Pancreas (tissue), 10 donors: ENCODE measurements at regions not wholly inside any gene's neighbourhood (a gene's known extent, or its start where the extent isn't known, plus 50 kb on each side); places are given as distances from the start of the nearest gene placed in this dataset.

Experiments used
- ATAC-seq, 4 donors: fragments of 200-7000 bp; cut with Tn5 transposase; one replicate each; pipeline versions ENCODE4 v1.8.0 to v1.9.1; 2020; ENCODE audit warnings: mild to moderate bottlenecking in 4 of 4, moderate library complexity in 4 of 4
- DNase-seq, 6 donors: peaks; one replicate each; pipeline ENCODE4 v3.0.0-alpha.2; 2020
- FAIRE-seq: peaks from 2 replicates; lab custom pipeline; 2012; peaks lifted over from hg19 to GRCh38; lab: Jason Lieb, UNC
- H3K27ac ChIP-seq, 4 donors: fragments of 200-600 bp; sonication (generic); 1 replicate in 3 of 4; 2 replicates in 1 of 4; pipeline versions ENCODE4 v1.5.0 to v1.8.0; 2020
- H3K27me3 ChIP-seq, 4 donors: fragments of 200-600 bp; one replicate each; pipeline ENCODE4 v1.8.0; 2021
- H3K36me3 ChIP-seq, 3 donors: fragments of 200-600 bp; sonication (generic) in 1 of 3; one replicate each; pipeline versions ENCODE4 v1.5.0 to v1.8.0; 2020 to 2021
- H3K4me1 ChIP-seq, 3 donors: fragments of 200-600 bp; one replicate each; pipeline ENCODE4 v1.8.0; 2021
- H3K4me3 ChIP-seq, 4 donors: fragments of 200-600 bp; sonication (generic) in 2 of 4; one replicate each; pipeline versions ENCODE4 v1.5.0 to v1.8.0; 2020 to 2021
- H3K9me3 ChIP-seq, 4 donors: fragments of 200-600 bp; one replicate each; pipeline ENCODE4 v1.8.0; 2021
- WGBS, 2 donors: extraction: QIAGEN DNeasy Blood & Tissue Kit; methylation state at CpG; one replicate each; pipeline ENCODE4 v1.1.7; 2013; 5-methylcytosine and 5-hydroxymethylcytosine counted together
- intact Hi-C, 3 donors: fragments of 100-400 bp; cut with DNase I; formaldehyde crosslinking; loops; one replicate each; pipeline versions ENCODE4 v1.11.1 to v1.14.2; 2022
- TF ChIP-seq, protein P1 (sequence below), 4 donors: fragments of 200-600 bp; sonication (generic) in 3 of 4; IDR thresholded peaks; one replicate each; pipeline versions ENCODE4 v1.5.0 to v1.8.0; 2021; ENCODE audit warnings: antibody characterized with exemption in 4 of 4
- donor health status: healthy with polysubstance abuse.
- donor health status: DM: no; HTN: no; CAD: no; lungs with moderate emphysema.
- donor health status: DM: no; HTN: no; CAD: no.
- donor health status: control.
- donor health status: control.
- donor health status: Bipolar disorder and iron deficiency.
- donor health status: DM: yes; HTN: yes; CAD: no.
- donor health status: DM: no; HTN: no; CAD: no.
- donor health status: DM: no; HTN: no; CAD: no.
- donor health status: DM: yes; HTN: yes; CAD: no.

- 72 to 79% methylated on average over 7 of the region's 7 CpGs for WGBS, 2 donors
- DNase-seq (no peak), FAIRE-seq (no peak), ATAC-seq (no peak)
- intact Hi-C loops: no loop called here
- Histone ChIP-seq H3K27ac (no peak overlapping the region), H3K4me3 (no peak overlapping the region), H3K9me3 (no peaks in the 10 kb centered on the region), H3K36me3 (no peaks in the 10 kb centered on the region), H3K27me3 (no peaks in the 10 kb centered on the region), H3K4me1 (no peaks in the 10 kb centered on the region)
- TF ChIP-seq, protein P1, sequence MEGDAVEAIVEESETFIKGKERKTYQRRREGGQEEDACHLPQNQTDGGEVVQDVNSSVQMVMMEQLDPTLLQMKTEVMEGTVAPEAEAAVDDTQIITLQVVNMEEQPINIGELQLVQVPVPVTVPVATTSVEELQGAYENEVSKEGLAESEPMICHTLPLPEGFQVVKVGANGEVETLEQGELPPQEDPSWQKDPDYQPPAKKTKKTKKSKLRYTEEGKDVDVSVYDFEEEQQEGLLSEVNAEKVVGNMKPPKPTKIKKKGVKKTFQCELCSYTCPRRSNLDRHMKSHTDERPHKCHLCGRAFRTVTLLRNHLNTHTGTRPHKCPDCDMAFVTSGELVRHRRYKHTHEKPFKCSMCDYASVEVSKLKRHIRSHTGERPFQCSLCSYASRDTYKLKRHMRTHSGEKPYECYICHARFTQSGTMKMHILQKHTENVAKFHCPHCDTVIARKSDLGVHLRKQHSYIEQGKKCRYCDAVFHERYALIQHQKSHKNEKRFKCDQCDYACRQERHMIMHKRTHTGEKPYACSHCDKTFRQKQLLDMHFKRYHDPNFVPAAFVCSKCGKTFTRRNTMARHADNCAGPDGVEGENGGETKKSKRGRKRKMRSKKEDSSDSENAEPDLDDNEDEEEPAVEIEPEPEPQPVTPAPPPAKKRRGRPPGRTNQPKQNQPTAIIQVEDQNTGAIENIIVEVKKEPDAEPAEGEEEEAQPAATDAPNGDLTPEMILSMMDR (IDR thresholded peaks at IDR 0.05): no peak
Measured at GRCh38 chr10:2972216-2972615, 95.1 kb upstream of the PFKP start.

DNA sequence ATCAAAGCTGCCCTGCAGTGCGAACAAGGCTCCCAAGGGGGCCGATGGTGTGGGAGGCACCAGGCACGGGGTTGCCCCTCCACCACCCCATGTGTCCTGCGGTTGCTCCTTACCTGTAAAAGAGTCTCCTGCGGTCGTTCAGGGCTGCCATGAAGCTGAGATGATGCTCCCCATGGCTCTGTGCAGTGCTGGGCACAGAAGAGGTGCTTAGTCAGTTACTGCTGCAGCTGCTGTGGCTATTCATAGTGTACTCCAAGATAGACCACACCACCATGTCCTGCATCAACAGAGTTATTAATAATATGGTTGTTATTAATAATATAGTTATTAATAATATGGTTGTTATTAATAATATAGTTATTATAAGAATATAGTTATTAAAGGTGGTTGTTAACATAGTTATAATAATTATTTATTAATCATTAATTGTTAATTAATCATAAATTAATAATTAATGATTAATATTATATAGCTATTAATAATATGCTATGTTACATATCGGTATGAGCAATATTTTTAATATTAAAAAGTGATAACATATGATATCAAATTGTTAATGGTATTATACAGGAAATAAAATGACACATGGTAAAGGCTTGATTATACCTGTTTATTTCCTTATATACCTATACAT, 97.0 kb upstream of the PFKP start:
- DNase-seq (no peak), ATAC-seq (no peak), FAIRE-seq (peak; percentile 95)
- Histone ChIP-seq H3K4me3 (no peak overlapping the region), H3K4me1 (no peaks in the 10 kb centered on the region), H3K9me3 (no peaks in the 10 kb centered on the region), H3K27ac (no peak overlapping the region), H3K27me3 (no peaks in the 10 kb centered on the region), H3K36me3 (no peaks in the 10 kb centered on the region)
- intact Hi-C loops: no loop called here
- TF ChIP-seq, protein P1 (IDR thresholded peaks at IDR 0.05): no peak
- 75 to 76% methylated on average over 7 of the region's 7 CpGs for WGBS, 2 donors

DNA sequence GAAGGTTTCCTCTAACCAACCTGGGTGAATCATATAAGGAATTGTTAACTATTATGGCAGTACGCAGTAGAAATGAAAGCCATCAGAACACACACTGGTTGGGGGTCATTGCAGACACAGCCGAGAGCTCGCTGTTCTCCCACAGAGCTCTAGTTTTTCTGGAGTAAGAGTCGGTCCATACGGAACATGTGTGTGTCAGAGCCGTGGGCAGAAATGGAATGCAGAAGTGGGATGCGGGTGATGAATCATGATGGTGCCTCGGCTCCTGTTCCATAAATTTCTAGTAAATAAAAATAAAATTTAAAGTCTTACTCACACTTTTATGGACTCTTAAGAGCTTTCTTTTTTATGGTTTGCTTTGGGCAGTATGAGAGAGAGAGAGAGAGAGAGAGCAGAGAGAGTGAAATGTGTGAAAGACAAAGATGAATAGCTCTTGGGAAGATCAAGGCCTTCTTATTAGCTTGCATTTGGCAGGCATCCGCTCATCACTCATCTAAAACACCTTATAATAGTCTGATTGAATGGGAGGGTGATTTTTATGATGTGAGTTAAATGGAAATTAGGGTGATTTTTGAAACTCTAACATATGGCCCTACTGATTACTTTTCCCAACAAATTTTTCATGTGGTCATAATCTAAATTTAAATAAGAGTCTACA, 98.8 kb upstream of the PFKP start:
- 77 to 83% methylated on average over 9 of the region's 9 CpGs for WGBS, 2 donors
- no peak overlapping the region for H3K27ac ChIP-seq
- ATAC-seq (no peak), FAIRE-seq (no peak), DNase-seq (no peak)
- H3K4me1 ChIP-seq: no peaks in the 10 kb centered on the region
- H3K9me3 ChIP-seq: no peaks in the 10 kb centered on the region
- TF ChIP-seq, protein P1 (IDR thresholded peaks at IDR 0.05): no peak
- H3K4me3 ChIP-seq: no peak overlapping the region
- H3K27me3 ChIP-seq: no peaks in the 10 kb centered on the region
- no peaks in the 10 kb centered on the region for H3K36me3 ChIP-seq
- intact Hi-C loops: no loop called here

DNA sequence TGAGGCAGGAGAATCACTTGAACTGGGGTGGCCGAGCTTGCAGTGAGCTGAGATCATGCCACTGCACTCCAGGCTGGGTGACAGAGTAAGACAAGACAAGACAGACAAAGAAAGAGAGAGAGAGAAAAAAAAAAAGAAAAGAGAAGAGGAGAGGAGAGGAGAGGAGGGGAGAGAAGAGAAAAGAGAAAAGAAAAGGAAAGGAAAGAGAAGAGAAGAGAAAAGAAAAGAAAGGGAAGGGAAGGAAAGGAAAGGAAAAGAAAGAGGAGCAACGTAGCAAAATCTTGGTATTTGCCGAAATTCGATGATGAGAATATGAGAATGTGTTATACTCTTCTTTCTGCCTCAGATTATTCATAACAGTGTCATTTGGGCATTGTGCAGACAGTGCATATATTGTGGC, 101.2 kb upstream of the PFKP start:
- no peak for DNase-seq
- no peak overlapping the region for H3K4me3 ChIP-seq
- no peak for FAIRE-seq
- intact Hi-C loops: no loop called here
- no peak overlapping the region for H3K27ac ChIP-seq
- H3K4me1 ChIP-seq: no peaks in the 10 kb centered on the region
- no peaks in the 10 kb centered on the region for H3K9me3 ChIP-seq
- ATAC-seq: no peak
- TF ChIP-seq, protein P1 (IDR thresholded peaks at IDR 0.05): no peak
- no peaks in the 10 kb centered on the region for H3K27me3 ChIP-seq
- H3K36me3 ChIP-seq: no peaks in the 10 kb centered on the region
- 61% methylated on average over 4 of the region's 4 CpGs for WGBS, 2 donors

DNA sequence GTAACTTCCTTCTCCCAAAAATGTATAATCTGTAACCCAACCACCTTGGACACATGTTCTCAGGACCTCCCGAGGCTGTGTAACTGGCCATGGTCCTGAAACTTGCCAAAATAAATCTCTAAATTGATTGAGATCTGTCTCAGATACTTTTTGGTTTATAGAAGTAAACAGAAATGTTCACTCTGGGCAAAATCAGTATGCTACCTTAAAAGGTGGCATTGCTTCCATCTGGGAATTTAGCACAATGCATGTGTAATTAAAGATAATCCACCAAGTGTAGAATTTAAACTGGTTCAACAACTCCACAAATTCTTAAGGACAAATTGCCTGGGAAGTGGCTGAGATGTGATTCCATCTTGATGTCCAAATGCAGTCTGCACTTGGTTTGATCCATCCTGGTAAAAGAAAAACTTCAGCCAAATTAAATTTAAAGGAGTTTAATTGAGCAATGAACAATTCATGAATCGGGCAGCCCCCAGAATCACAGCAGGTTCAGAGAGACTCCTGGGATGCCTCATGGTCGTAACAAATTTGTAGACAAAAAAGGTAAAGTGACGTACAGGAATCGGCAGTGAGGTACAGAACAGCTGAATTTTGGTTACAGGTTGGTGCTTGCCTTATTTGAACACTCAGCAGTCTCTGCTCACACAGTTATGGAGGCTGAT, 102.6 kb upstream of the PFKP start:
- H3K4me3 ChIP-seq: no peak overlapping the region
- no peaks in the 10 kb centered on the region for H3K9me3 ChIP-seq
- TF ChIP-seq, protein P1 (IDR thresholded peaks at IDR 0.05): no peak
- ATAC-seq: no peak
- no peak for DNase-seq
- intact Hi-C loops: no loop called here
- no peaks in the 10 kb centered on the region for H3K27me3 ChIP-seq
- FAIRE-seq: no peak
- H3K4me1 ChIP-seq: no peaks in the 10 kb centered on the region
- no peaks in the 10 kb centered on the region for H3K36me3 ChIP-seq
- no peak overlapping the region for H3K27ac ChIP-seq
- WGBS, 2 donors: 62 to 74% methylated on average over 5 of the region's 5 CpGs
